ENCODE measurements at regions not wholly inside any gene's neighbourhood (a gene's known extent, or its start where the extent isn't known, plus 50 kb on each side); places are given as distances from the start of the nearest gene placed in this dataset.

GRCh38 chr10:30546511-30546910 is 83.0 kb downstream of the LYZL2 start:
- TF ChIP-seq POLR2A (IDR thresholded peaks at IDR 0.05) (no peak), CTCF (IDR thresholded peaks at IDR 0.05) (no peak), EP300 (IDR thresholded peaks at IDR 0.05) (no peak)

Measured in ovary (tissue), 3 donors.